HK-2 (cell line): ENCODE measurements at regions not wholly inside any gene's neighbourhood (a gene's known extent, or its start where the extent isn't known, plus 50 kb on each side); places are given as distances from the start of the nearest gene placed in this dataset.
"Not testable (repeated sequence)": the region's sequence is repeated elsewhere in the genome, so short reads cannot be mapped to it uniquely, and the experiment has no call there.

Source experiments
- DNase-seq: peaks from one replicate; pipeline ENCODE4 v3.0.0-alpha.2; 2018; ENCODE audit not compliant: unreplicated experiment

DNA sequence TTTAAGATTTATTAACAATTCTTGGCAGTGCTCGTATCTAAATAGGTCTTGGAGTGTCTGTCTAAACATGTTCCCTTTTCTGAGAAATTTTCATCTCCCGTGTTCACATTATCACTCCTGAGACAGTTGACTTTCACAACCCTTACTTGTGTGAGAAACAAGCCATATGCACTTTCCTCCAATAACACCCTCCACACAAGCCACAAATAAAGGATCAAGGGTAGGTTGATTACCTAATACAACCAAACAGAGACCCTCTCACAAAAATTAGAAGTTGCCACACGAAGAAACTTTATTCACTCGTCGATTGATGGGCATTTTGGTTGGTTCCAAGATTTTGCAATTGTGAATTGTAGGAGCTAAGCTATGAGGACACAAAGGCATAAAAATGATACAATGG lies 763.9 kb downstream of the TRAM1L1 start:
- no peak for DNase-seq

DNA sequence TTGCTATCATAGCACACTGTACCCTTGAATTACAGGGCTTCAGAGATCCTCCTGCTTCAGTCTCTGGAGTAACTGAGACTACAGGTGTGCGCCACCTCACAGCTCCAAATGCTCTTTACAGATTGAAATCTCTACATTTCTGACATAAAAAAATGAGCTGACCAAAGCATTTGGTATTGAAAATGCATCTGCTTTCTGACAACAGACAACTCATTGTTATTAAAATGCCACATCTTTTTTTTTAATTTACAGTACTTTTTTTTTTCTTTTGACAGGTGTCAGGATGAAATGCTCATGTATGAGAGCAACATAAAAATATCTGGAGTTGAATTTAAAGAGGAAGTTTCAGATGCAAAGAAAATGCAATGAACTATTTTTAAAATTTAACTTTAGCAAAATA lies 764.5 kb downstream of the TRAM1L1 start:
- DNase-seq = no peak

DNA sequence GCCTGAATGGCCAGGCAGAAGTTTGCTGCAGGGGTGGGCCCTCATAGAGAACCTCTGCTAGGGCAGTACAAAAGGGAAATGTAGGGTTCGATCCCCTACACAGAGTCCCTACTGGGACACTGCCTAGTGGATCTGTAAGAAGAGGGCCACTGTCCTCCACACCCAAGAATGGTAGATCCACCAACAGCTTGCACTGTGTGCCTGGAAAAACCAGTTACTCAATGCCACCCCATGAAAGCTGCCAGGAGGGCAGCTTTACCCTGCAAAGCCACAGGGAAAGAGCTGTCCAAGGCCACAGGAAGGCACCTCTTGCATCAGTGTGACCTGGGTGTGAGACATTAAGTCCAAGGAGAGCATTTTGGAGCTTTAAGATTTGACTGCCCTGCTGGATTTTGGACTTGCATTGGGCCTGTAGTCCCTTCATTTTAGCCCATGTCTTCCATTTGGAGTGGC lies 781.6 kb downstream of the TRAM1L1 start:
- no peak for DNase-seq

DNA sequence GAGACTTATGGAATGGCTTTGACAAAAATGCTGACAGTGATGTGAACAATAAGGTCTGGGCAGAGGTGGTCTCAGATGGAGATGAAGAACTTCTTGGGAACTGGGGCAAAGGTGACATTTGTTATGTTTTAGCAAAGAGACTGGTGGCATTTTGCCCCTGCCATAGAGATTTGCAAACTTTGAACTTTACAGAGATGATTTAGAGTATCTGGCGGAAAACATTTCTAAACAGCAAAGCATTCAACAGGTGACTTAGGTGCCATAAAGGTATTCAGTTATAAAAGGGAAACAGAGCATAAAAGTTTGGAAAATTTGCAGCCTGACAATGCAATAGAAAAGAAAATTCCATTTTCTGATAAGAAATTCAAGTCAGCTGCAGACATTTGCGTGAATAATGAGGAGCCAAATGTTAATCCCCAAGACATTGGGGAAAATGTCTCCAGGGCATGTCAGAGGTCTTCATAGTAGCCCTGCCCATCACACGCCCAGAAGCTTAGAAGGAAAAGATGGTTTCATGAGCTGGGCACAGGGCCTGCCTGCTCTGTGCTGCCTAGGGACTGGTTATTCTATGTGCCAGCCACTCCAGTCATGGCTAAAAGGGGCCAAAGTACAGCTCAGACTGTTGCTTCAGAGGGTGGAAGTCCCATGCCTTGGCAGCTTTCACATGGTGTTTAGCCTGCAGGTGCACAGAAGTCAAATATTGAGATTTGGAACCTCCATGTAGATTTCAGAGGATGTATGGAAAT lies 782.2 kb downstream of the TRAM1L1 start:
- DNase-seq = no peak

GRCh38 chr4:116275006-116275405 lies 810.4 kb downstream of the TRAM1L1 start:
- DNase-seq = no peak

DNA sequence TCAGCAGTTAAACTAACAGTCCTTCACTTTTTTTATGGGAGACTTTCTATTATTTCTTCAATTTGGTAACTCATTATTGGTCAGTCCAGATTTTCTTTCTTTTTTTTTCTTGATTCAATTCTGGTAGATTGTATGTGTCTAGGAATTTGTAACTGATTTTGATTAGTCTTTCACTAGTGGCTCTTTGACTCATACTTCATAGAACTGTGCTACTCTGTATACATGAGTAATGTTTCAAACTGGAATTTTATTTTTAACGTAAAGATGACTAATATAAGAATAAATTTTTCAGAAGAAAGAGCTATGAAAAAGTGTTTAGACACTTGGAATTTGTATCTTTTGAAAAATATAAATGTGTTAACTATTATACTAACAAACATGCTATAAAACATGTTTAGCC lies 813.0 kb downstream of the TRAM1L1 start:
- no peak for DNase-seq

DNA sequence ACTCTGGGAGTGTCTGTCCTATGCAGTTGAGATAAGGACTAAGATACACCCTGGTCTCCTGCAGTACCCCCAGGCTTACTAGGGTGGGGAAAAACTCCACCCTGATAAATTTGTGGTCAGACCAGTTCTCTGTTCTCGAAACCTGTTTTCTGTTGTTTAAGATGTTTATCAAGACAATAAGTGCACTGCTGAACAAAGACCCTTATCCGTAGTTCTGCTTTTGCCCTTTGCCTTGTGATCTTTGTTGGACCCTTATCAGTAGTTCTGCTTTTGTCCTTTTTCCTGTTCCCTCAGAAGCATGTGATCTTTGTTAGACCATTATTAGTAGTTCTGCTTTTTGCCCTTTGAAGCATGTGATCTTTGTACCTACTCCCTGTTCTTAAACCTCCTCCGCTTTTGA lies 824.4 kb downstream of the TRAM1L1 start:
- not testable (repeated sequence) for DNase-seq

GRCh38 chr4:116244771-116245170 lies 840.6 kb downstream of the TRAM1L1 start:
- no peak for DNase-seq

DNA sequence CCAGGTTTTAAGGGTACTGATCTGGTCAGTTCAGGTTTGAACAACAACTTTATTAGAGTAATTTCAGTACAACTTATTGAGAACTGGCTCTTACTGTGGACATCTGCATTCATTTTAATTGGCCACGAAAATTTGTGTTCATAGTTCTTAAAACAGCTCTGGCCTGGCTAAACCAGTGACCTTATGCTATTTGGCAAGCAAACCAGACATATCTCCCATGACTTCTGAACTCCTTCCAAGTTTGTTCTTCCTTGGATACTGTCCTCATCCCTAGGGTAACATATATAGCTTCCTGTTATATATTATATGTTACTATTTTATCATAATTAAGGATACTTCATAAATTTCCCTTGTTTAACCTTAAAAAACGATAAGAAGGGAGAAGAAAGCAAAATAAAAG lies 841.9 kb downstream of the TRAM1L1 start:
- no peak for DNase-seq

DNA sequence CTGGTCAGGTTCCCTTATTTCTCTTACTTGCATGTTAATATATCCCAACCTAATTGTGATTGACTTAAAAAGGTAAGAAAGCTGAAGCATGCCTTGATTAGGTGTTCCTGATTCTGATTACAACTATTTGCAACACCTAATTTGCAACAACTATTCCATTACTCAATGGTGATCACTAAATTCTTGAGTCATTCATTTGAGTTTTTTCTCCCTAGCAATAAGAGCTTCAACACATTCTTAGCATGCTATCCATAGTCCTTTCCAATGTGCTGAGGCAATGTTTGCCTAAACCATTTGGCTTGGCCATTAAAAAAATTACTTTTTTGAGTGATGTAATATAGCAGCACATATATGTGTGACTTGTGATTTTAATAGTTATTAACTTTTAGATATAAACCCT lies 851.4 kb downstream of the TRAM1L1 start:
- DNase-seq = no peak

DNA sequence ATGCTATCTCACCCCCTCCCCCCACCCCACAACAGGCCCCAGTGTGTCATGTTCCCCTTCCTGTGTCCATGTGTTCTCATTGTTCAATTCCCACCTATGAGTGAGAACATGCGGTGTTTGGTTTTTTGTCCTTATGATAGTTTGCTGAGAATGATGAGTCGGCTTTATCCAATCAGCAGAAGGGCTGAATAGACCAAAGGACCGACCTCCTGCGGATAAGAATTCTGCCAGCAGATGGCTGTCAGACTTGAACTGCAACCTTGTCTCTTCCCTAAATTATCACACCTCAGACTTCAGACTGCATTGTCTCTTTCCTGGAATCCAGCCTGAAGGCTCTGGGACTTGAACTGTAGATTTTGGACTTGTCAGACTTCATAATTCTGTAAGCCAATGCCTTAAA lies 853.4 kb downstream of the TRAM1L1 start:
- DNase-seq = not testable (repeated sequence)

- no peak for DNase-seq
Observed at GRCh38 chr4:116229420-116229819, 856.0 kb downstream of the TRAM1L1 start.

- DNase-seq = no peak
Observed at GRCh38 chr4:116223040-116223732, 862.2 kb downstream of the TRAM1L1 start.

DNA sequence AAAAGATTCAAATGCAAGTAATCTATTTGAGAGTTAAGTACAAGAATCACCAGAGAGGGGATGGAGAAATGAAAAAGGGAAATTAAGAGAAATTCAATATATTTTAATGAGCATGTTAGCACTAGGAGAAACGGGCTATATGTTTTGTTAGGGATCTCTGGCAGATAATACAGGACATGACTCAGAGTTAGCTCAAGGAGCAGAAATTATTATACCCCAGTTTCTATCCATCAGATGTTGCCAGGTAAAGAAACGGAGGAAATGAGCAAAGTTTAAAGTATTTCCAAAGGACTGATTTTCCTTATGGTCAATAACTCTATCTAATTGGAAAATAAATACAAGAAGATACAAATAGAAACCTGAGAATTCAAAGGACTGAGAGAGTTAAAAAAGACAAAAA lies 867.6 kb downstream of the TRAM1L1 start:
- no peak for DNase-seq

DNA sequence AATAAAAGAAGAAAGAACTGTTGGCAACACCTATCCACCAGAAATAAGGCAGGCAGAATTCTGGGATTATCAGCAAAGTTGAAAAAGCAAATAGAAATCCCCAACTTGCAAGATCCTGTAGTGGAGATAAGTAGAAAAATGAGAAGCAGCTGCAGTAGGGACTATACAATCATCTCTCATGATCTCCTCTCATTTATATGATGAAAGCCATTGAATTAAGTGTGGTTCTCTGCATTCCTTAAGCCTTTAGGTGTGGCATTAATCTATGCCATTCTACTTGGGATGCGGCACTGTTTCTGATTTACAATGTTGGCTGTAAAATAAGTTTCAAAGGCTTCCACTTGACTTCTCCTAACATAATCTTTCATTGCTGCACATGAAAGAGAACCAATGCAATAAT lies 869.8 kb downstream of the TRAM1L1 start:
- no peak for DNase-seq

- DNase-seq = no peak
Observed at GRCh38 chr4:116202524-116202923, 882.9 kb downstream of the TRAM1L1 start.

GRCh38 chr4:116197317-116197809 lies 888.0 kb downstream of the TRAM1L1 start:
- DNase-seq = no peak

DNA sequence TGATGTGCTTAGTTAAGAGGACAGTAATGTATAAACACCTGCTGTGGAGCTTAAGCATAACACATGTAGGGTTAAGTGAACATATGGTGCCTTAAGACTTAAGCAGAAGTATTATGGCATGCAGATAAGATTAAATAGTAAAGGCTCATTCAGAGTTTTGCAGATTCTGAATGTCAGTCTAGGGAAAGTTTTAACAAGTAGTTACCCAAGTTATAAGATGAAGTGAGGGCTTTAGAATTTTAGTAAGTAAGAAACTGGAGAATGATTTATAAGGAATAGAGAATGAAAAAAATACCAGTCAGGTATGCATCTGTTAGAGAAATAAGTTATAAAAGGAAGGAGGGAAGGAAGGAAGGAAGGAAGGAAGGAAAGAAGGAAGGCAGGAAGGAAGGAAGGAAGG lies 902.1 kb downstream of the TRAM1L1 start:
- no peak for DNase-seq

GRCh38 chr4:116180157-116180601 lies 905.2 kb downstream of the TRAM1L1 start:
- DNase-seq = no peak

DNA sequence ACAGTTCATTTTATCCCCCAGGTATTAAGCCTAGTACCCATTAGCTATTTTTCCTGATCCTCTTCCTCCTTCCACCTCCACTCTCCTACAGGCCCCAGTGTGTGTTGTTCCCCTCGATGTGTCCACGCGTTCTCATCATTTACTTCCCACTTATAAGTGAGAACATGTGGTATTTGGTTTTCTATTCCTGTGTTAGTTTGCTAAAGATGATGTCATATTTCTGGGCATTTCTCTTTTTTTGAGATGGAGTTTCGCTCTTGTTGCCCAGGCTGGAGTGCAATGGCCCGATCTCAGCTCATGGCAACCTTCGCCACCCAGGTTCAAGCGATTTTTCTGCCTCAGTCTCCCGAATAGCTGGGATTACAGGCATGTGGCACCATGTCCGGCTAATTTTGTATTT lies 934.0 kb downstream of the TRAM1L1 start:
- DNase-seq = not testable (repeated sequence)

GRCh38 chr4:116150152-116150551 lies 935.2 kb downstream of the TRAM1L1 start:
- no peak for DNase-seq

- DNase-seq = no peak
Observed at GRCh38 chr4:116143198-116143597, 942.2 kb downstream of the TRAM1L1 start.

- DNase-seq = no peak
Observed at GRCh38 chr4:116132946-116133345, 952.4 kb downstream of the TRAM1L1 start.
